HEK293T (cell line): ENCODE measurements at regions not wholly inside any gene's neighbourhood (a gene's known extent, or its start where the extent isn't known, plus 50 kb on each side); places are given as distances from the start of the nearest gene placed in this dataset.

Source experiments
- CTCF ChIA-PET: fragments of 350-600 bp; formaldehyde crosslinking; extraction: SDS; loops from one replicate; lab custom pipeline; 2021; ENCODE audit warnings: antibody characterized with exemption, inconsistent platforms; lab: Yijun Ruan, JAX
- POLR2A ChIA-PET: fragments of 350-600 bp; formaldehyde crosslinking; extraction: SDS; loops from one replicate; lab custom pipeline; 2020; ENCODE audit warnings: antibody characterized with exemption, inconsistent platforms; lab: Yijun Ruan, JAX
- DNase-seq: peaks from one replicate; pipeline ENCODE4 v3.0.0; 2012; ENCODE audit warnings: mixed read lengths; ENCODE audit errors: extremely low spot score
- ARNT ChIP-seq: fragments of 450-650 bp; IDR thresholded peaks from 2 replicates; pipeline ENCODE4 v1.6.1; 2017; ENCODE audit warnings: mild to moderate bottlenecking
- BHLHE40 ChIP-seq: fragments of 450-650 bp; IDR thresholded peaks from 2 replicates; pipeline ENCODE4 v1.6.1; 2016; ENCODE audit warnings: mild to moderate bottlenecking, moderate library complexity, borderline replicate concordance
- CTBP1 ChIP-seq: fragments of 450-650 bp; IDR thresholded peaks from 2 replicates; pipeline ENCODE4 v1.6.1; 2016; ENCODE audit warnings: borderline replicate concordance
- ELF4 ChIP-seq: fragments of 450-650 bp; IDR thresholded peaks from 2 replicates; pipeline ENCODE4 v1.6.1; 2017; ENCODE audit warnings: antibody characterized with exemption
- FOXA1 ChIP-seq: fragments of 450-650 bp; IDR thresholded peaks from 2 replicates; pipeline ENCODE4 v1.6.1; 2016; ENCODE audit warnings: mild to moderate bottlenecking
- FOXK2 ChIP-seq: fragments of 450-650 bp; IDR thresholded peaks from 2 replicates; pipeline ENCODE4 v1.6.1; 2016; ENCODE audit warnings: mild to moderate bottlenecking
- FOXM1 ChIP-seq: fragments of 450-650 bp; IDR thresholded peaks from 2 replicates; pipeline ENCODE4 v1.6.1; 2017; ENCODE audit warnings: mild to moderate bottlenecking, borderline replicate concordance
- HDGF ChIP-seq: fragments of 450-650 bp; IDR thresholded peaks from 2 replicates; pipeline ENCODE4 v1.6.1; 2017; ENCODE audit warnings: antibody characterized with exemption, borderline replicate concordance
- L3MBTL2 ChIP-seq: fragments of 450-650 bp; conservative IDR thresholded peaks from 2 replicates; pipeline ENCODE4 v1.6.1; 2016; ENCODE audit warnings: mild to moderate bottlenecking
- LEF1 ChIP-seq: fragments of 450-650 bp; IDR thresholded peaks from 2 replicates; pipeline ENCODE4 v1.6.1; 2017; ENCODE audit warnings: mild to moderate bottlenecking, borderline replicate concordance
- NFRKB ChIP-seq: fragments of 450-650 bp; IDR thresholded peaks from 2 replicates; pipeline ENCODE4 v1.6.1; 2016; ENCODE audit warnings: mild to moderate bottlenecking, moderate library complexity
- SP1 ChIP-seq: fragments of 450-650 bp; IDR thresholded peaks from 2 replicates; pipeline ENCODE4 v1.6.1; 2017
- SUZ12 ChIP-seq: fragments of 450-650 bp; IDR thresholded peaks from 2 replicates; pipeline ENCODE4 v1.6.1; 2016; ENCODE audit warnings: mild to moderate bottlenecking
- TARDBP ChIP-seq: fragments of 450-650 bp; IDR thresholded peaks from 2 replicates; pipeline ENCODE4 v1.6.1; 2016
- ZNF384 ChIP-seq: fragments of 450-650 bp; IDR thresholded peaks from 2 replicates; pipeline ENCODE4 v1.6.1; 2016
- TF ChIP-seq, protein P1 (sequence below): fragments of 450-650 bp; IDR thresholded peaks from 2 replicates; pipeline ENCODE4 v1.6.1; 2016

DNA sequence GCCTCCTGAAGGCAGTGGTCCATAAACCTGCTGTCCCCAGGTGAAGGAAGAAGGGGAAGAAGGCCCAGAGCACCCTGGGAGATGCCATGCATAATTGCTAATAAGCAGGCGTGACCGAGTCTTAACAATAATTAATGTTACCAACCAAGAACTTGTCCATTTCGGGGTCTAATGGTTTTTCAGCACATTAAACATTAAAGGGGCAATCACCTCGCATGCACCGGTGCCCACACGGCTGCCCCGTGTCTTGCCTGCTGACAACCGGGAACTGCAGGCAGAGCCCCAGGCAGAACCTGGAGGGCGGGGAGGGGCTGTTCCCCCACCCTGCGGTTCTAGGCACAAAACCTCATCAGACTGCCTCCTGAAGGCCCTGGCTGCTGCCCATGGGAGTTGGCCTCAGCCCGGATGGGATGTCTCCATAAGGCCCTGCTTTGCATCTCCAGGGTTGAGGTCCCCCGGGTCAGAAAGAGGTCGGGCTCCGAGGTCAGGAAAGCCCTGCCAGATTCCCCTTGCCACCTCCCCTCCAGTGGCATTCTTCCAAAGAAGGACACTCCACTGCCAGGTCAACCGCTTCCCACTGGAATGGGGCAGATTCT, 169.0 kb downstream of the BUD13 start:
- POLR2A ChIA-PET, result no interaction called here
- DNase-seq, result no peak
- TF ChIP-seq LEF1, result no peak
- no peak for TF ChIP-seq HDGF
- no peak for TF ChIP-seq TARDBP
- no peak for TF ChIP-seq FOXK2
- TF ChIP-seq NFRKB, result no peak
- TF ChIP-seq FOXM1, result no peak
- no peak for TF ChIP-seq ELF4
- TF ChIP-seq SP1, result no peak
- TF ChIP-seq, protein P1, sequence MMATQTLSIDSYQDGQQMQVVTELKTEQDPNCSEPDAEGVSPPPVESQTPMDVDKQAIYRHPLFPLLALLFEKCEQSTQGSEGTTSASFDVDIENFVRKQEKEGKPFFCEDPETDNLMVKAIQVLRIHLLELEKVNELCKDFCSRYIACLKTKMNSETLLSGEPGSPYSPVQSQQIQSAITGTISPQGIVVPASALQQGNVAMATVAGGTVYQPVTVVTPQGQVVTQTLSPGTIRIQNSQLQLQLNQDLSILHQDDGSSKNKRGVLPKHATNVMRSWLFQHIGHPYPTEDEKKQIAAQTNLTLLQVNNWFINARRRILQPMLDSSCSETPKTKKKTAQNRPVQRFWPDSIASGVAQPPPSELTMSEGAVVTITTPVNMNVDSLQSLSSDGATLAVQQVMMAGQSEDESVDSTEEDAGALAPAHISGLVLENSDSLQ, result no peak
- CTCF ChIA-PET, result no interaction called here

DNA sequence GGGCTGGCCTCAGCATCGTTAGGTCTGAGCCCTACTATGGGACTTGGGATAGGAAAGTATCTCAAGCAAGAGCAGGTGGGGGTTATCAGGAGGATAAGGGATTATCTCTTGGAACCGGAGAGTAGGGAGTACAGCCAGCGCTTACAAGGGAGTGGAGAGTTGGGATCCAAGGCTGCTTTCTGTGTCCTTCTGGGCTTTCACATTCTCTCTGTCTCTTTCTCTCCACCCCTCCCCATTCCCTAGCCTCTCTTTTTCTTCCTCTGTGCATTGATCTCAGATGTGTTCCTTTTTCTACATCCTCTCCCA, 170.2 kb downstream of the BUD13 start:
- ChIA-PET CTCF (no interaction called here), POLR2A (no interaction called here)
- no peak for DNase-seq
- no peak for TF ChIP-seq BHLHE40
- no peak for TF ChIP-seq NFRKB
- no peak for TF ChIP-seq ZNF384
- TF ChIP-seq HDGF, result no peak
- no peak for TF ChIP-seq ELF4
- no peak for TF ChIP-seq L3MBTL2

DNA sequence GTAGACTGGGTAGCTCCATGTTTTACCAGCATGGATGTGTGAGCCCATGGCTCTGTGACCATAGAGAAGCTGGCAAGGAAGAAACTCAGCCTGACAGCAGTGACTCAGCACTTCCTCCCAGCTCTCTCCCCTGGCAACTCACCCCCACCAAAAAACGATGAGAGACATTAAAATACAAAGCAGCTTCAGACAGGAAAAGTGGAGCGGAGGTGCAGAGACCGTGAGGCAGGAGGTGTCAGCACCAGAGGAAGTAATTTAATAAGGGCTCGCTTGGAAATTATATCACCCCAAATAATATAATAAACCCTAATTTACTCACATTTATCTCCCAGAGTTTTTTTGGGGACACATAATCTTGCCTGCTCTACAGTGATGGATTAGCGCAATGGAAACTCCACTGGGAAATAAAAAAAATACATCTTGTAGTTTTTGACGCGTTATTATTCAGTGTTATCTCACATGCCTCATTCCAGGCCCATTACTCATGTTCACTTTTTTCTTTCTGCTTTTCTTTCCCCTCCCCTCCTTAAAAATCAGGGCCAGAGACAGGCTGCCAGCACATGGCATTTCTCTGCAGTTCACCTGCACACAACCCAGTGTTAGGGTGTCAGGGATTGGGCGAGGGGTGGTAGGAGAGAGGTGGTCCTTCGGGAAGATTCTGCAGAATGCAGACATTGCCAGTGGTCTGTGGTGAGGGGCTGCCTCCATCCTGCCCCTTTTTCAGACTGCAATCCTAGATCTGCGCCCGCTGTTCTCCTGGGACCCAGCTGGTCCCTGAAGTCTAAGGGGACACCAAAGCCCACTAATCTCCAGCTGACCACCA, 170.8 kb downstream of the BUD13 start:
- no peak for DNase-seq
- no peak for TF ChIP-seq SUZ12
- no peak for TF ChIP-seq LEF1
- no peak for TF ChIP-seq SP1
- no peak for TF ChIP-seq NFRKB
- TF ChIP-seq HDGF, result no peak
- no peak for TF ChIP-seq BHLHE40
- no peak for TF ChIP-seq FOXK2
- TF ChIP-seq, protein P1, result no peak
- no peak for TF ChIP-seq L3MBTL2
- no peak for TF ChIP-seq ARNT
- TF ChIP-seq FOXA1, result no peak
- no peak for TF ChIP-seq TARDBP
- POLR2A ChIA-PET, result no interaction called here
- CTCF ChIA-PET, result no interaction called here

GRCh38 chr11:116600930-116601329, 171.9 kb downstream of the BUD13 start:
- CTCF ChIA-PET, result no interaction called here
- TF ChIP-seq ZNF384 (no peak), CTBP1 (no peak), TARDBP (no peak), SUZ12 (no peak), ELF4 (no peak), ARNT (no peak), LEF1 (no peak), NFRKB (no peak), FOXA1 (no peak), HDGF (no peak), FOXM1 (no peak), L3MBTL2 (no peak), SP1 (no peak), FOXK2 (no peak), BHLHE40 (no peak)
- TF ChIP-seq, protein P1, result no peak
- DNase-seq, result no peak
- POLR2A ChIA-PET, result no interaction called here

DNA sequence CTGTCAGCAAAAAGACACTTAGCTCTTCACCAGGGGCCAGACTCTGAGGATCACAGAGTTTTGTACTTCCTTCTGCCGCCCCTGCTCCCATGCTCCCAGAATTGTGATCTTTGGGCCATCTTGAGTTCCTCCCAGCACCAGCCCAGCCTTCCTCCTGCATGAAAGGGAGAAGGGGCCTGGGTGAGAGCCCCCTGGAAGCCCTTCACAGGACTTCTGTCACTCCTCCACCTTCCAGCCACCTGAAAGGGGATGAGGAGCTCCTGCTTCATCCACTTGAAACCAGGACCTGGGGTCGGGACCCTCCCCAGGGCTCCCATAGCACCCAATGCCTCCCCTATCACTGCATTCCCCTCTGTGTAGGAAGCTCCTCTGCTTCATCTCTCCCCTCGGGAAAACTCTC, 174.2 kb downstream of the BUD13 start:
- POLR2A ChIA-PET, result no interaction called here
- CTCF ChIA-PET, result no interaction called here
- DNase-seq, result no peak
- TF ChIP-seq SUZ12 (no peak), L3MBTL2 (no peak), NFRKB (no peak), FOXA1 (no peak), FOXM1 (no peak), ZNF384 (no peak), ELF4 (no peak), SP1 (no peak), ARNT (no peak), BHLHE40 (no peak), FOXK2 (no peak), LEF1 (no peak), CTBP1 (no peak), TARDBP (no peak), HDGF (no peak)
- TF ChIP-seq, protein P1, result no peak

GRCh38 chr11:116598036-116598435, 174.8 kb downstream of the BUD13 start:
- no peak for TF ChIP-seq FOXA1
- no peak for TF ChIP-seq SP1
- TF ChIP-seq ZNF384, result no peak
- TF ChIP-seq FOXM1, result no peak
- no peak for TF ChIP-seq CTBP1
- no peak for TF ChIP-seq ARNT
- no peak for TF ChIP-seq HDGF
- CTCF ChIA-PET, result no interaction called here
- no peak for DNase-seq
- POLR2A ChIA-PET, result no interaction called here
